GM20000 (cell line): ENCODE measurements at regions not wholly inside any gene's neighbourhood (a gene's known extent, or its start where the extent isn't known, plus 50 kb on each side); places are given as distances from the start of the nearest gene placed in this dataset.

ENCODE experiments used
- DNase-seq: peaks from one replicate; pipeline ENCODE4 v3.0.0; 2012; ENCODE audit warnings: low spot score
- CTCF ChIP-seq: IDR thresholded peaks from 2 replicates; pipeline ENCODE4 v1.5.1; 2012; ENCODE audit warnings: mild to moderate bottlenecking, control low read depth; ENCODE audit errors: extremely low read depth, missing control alignments

GRCh38 chr15:91605576-91605975, 247.9 kb upstream of the SLCO3A1 start:
- TF ChIP-seq CTCF, result no peak

GRCh38 chr15:91609231-91609630, 244.3 kb upstream of the SLCO3A1 start:
- TF ChIP-seq CTCF, result no peak
- no peak for DNase-seq

More at GRCh38 chr15:91605576-91605975, 247.9 kb upstream of the SLCO3A1 start:
- no peak for DNase-seq

DNA sequence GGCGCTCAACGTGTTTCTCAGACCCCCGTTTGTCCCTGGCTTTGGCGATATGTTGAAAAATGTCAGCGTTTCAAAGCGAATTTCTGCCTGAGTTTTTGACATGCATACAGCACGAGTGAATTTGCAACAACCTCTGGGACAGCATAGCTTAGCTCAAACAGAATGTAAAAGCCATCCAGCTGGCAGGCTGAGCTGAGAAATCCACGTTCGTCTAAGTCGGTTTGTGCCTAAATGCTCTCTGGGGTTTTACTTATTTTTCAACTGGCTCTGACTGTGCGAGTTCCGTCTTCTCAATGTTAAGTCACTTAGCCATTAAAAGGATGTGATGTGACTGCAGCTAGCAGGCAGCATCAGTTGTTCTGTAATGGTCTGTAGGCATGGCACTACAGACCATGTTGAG, 243.5 kb upstream of the SLCO3A1 start:
- DNase-seq, result no peak
- TF ChIP-seq CTCF, result no peak

- no peak for TF ChIP-seq CTCF
- DNase-seq, result no peak
Observed at GRCh38 chr15:91611561-91612323, 241.8 kb upstream of the SLCO3A1 start.

- no peak for TF ChIP-seq CTCF
- DNase-seq, result no peak
Observed at GRCh38 chr15:91620229-91620628, 233.3 kb upstream of the SLCO3A1 start.

DNA sequence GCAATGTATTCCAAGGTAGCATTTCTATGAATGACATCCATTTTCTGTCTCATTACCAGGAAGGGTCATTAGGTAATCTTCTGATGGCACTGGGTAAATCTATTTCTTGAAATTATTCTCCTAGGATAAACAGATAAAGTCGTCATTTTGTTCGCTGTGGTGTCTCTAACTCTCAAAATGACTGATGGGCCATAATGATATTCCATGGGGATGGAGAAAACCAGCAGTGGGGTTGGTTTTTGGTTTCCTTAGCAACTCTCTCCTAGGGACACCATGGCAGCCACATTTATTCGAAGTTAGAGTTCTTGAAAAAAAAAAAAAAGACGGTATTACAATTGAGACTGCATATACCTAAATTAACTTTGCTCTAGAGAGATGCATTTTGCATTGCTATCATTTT, 231.3 kb upstream of the SLCO3A1 start:
- TF ChIP-seq CTCF, result no peak
- no peak for DNase-seq

- DNase-seq, result no peak
- TF ChIP-seq CTCF, result no peak
Observed at GRCh38 chr15:91622711-91623342, 230.7 kb upstream of the SLCO3A1 start.
